Activated CD4-positive, alpha-beta memory T cell treated with anti-CD3 and anti-CD28 coated beads for 36 hours (primary cell): ENCODE measurements at regions not wholly inside any gene's neighbourhood (a gene's known extent, or its start where the extent isn't known, plus 50 kb on each side); places are given as distances from the start of the nearest gene placed in this dataset.
"Not testable (repeated sequence)": the region's sequence is repeated elsewhere in the genome, so short reads cannot be mapped to it uniquely, and the experiment has no call there.

Source experiments
- CTCF ChIA-PET: fragments of 350-600 bp; sonication (Branson Sonifier 250); formaldehyde crosslinking; loops from one replicate; lab custom pipeline; 2021; ENCODE audit warnings: antibody characterized with exemption, inconsistent platforms; lab: Charles Lee
- POLR2A ChIA-PET: fragments of 350-600 bp; sonication (Branson Sonifier 250); formaldehyde crosslinking; loops from one replicate; lab custom pipeline; 2021; ENCODE audit warnings: antibody characterized with exemption; lab: Charles Lee
- DNase-seq: peaks from one replicate; pipeline ENCODE4 v3.0.0-alpha.2; 2020
- H3K27ac Mint-ChIP-seq: one replicate; pipeline ENCODE4 v1.8.0; 2021; ENCODE audit warnings: mixed read lengths
- H3K27me3 Mint-ChIP-seq: one replicate; pipeline ENCODE4 v1.8.0; 2021; ENCODE audit warnings: mixed read lengths
- H3K36me3 Mint-ChIP-seq: one replicate; pipeline ENCODE4 v1.8.0; 2021; ENCODE audit warnings: mixed read lengths
- H3K4me1 Mint-ChIP-seq: one replicate; pipeline ENCODE4 v1.8.0; 2021; ENCODE audit warnings: low read depth, mixed read lengths
- H3K4me3 Mint-ChIP-seq: one replicate; pipeline ENCODE4 v1.8.0; 2021; ENCODE audit warnings: mild to moderate bottlenecking, mixed read lengths
- H3K9me3 Mint-ChIP-seq: one replicate; pipeline ENCODE4 v1.8.0; 2021; ENCODE audit warnings: mixed read lengths
- intact Hi-C: fragments of 100-400 bp; cut with micrococcal nuclease; formaldehyde crosslinking; loops from one replicate; pipeline ENCODE4 v1.15.1; 2023

DNA sequence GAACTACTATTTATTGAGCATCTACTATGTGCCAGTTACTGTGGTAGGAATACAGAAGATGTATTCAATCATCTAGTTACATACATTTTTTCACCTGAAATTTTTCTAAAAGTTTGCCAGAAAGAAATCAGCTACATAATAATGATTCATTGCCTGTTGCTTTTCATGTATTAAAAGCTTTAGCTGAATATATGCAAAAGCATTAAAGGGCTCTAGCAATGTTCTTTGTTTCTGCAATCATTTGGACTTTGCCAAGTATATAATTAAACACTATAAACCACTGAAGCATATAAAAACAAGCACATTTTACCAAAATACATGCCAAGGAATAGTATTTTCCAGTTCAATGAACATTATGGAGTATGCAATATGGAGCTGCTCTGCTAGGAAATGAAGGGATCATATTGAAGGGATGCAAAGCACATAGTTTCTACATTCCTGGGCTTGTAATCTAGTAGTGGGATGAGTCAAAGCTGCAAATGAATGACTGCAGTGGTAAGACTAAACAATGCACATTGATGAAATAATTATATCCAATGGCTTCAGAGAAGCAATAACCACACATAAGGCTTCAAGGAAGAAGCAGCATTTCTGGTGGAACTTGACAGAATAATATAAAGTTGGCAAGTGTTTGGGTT lies 87.7 kb downstream of the FOXD4L6 start:
- H3K27me3 Mint-ChIP-seq, H3K4me3 Mint-ChIP-seq, POLR2A ChIA-PET, intact Hi-C loops, H3K27ac Mint-ChIP-seq, CTCF ChIA-PET, H3K9me3 Mint-ChIP-seq, DNase-seq, H3K4me1 Mint-ChIP-seq, H3K36me3 Mint-ChIP-seq: not testable (repeated sequence)

- CTCF ChIA-PET, H3K36me3 Mint-ChIP-seq, POLR2A ChIA-PET, H3K4me3 Mint-ChIP-seq, H3K9me3 Mint-ChIP-seq, intact Hi-C loops, H3K27me3 Mint-ChIP-seq, H3K4me1 Mint-ChIP-seq, DNase-seq, H3K27ac Mint-ChIP-seq: not testable (repeated sequence)
Observed at GRCh38 chr9:41035276-41035675, 93.2 kb downstream of the FOXD4L6 start.

GRCh38 chr9:41034699-41035197 lies 93.7 kb downstream of the FOXD4L6 start:
- H3K9me3 Mint-ChIP-seq, CTCF ChIA-PET, DNase-seq, POLR2A ChIA-PET, H3K4me3 Mint-ChIP-seq, H3K4me1 Mint-ChIP-seq, H3K27ac Mint-ChIP-seq, H3K36me3 Mint-ChIP-seq, H3K27me3 Mint-ChIP-seq, intact Hi-C loops: not testable (repeated sequence)

DNA sequence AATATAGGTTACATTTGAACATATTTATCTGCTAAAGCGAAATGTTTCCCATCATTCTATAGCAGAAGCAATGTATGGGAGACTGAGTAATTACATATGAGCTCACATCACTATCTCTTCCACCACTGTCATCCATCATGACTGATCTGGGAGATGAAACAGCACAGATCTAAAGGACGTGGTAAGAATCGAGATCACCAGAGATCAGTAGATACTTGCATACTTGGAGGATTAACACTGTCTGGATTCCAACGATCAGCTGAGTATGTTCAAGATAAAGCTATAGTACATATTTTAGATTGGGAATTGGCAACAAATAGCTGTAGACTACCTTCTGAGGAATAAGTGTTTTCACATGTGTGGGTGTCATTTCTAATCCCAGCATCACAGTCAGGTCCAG lies 94.6 kb downstream of the FOXD4L6 start:
- POLR2A ChIA-PET, DNase-seq, H3K4me3 Mint-ChIP-seq, H3K27me3 Mint-ChIP-seq, H3K9me3 Mint-ChIP-seq, intact Hi-C loops, H3K36me3 Mint-ChIP-seq, H3K27ac Mint-ChIP-seq, CTCF ChIA-PET, H3K4me1 Mint-ChIP-seq: not testable (repeated sequence)

DNA sequence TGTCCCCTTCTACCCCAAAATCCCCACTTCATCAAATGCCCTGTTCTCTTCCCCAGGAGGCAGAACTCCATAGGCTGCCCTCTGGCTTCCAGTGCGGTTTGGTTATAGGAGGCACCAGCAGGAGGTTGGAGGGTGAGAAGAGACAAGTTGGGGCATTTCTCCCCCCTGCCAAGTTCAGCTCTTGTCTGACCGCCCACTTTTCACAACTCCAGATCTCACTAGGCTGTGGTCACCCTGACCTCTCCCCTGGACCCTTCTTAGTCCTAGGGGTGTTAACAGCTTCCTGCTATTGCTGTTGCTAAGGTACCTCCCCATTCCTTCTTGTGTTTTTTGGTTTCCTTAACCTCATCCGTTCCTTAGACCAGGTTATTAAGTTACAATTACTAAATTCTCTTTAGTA lies 95.1 kb downstream of the FOXD4L6 start:
- H3K36me3 Mint-ChIP-seq, H3K27ac Mint-ChIP-seq, H3K9me3 Mint-ChIP-seq, intact Hi-C loops, CTCF ChIA-PET, POLR2A ChIA-PET, H3K27me3 Mint-ChIP-seq, DNase-seq, H3K4me1 Mint-ChIP-seq, H3K4me3 Mint-ChIP-seq: not testable (repeated sequence)

DNA sequence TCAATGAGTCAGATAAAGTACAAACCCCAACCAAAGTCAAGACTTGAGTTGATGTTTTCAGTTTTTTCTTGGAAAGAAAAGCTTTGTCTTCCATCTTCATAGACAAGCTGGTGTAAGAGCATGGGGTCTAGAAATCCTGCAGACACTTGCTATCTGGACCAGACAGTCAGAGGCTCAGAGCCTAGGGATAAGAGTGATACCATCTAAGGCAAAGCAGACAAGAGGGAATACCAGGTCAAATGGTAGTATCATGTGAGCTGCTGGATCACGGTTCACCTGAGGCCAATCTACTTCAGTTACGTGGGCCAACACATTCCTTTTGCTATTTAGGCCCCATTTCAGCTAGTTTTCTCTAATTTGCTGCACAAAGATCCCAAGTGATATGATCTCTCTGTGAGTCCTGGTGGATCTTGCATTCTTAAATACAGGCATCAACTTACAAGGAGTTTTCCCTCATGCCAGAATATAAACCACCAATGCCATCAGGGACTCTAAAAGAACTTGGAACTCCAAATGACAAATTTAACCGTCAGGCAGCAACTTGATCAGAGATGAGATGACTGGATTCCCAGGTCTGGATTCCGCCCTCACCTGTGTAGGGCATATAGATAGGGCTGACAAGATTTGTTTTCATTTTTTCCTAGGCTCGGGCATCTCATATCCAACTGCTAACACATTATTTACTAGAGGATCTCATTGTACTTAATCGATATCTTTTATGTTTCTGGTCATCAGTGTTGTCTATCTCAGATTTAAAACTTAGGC lies 101.4 kb downstream of the FOXD4L6 start:
- H3K27me3 Mint-ChIP-seq, H3K36me3 Mint-ChIP-seq, POLR2A ChIA-PET, CTCF ChIA-PET, intact Hi-C loops, H3K4me3 Mint-ChIP-seq, H3K27ac Mint-ChIP-seq, DNase-seq, H3K9me3 Mint-ChIP-seq, H3K4me1 Mint-ChIP-seq: not testable (repeated sequence)

- POLR2A ChIA-PET, H3K27ac Mint-ChIP-seq, H3K4me3 Mint-ChIP-seq, H3K27me3 Mint-ChIP-seq, H3K4me1 Mint-ChIP-seq, DNase-seq, intact Hi-C loops, CTCF ChIA-PET, H3K9me3 Mint-ChIP-seq: not testable (repeated sequence)
- peaks cover 18% of the 10 kb centered on the region for H3K36me3 Mint-ChIP-seq
Observed at GRCh38 chr9:41022365-41022764, 106.1 kb downstream of the FOXD4L6 start.

DNA sequence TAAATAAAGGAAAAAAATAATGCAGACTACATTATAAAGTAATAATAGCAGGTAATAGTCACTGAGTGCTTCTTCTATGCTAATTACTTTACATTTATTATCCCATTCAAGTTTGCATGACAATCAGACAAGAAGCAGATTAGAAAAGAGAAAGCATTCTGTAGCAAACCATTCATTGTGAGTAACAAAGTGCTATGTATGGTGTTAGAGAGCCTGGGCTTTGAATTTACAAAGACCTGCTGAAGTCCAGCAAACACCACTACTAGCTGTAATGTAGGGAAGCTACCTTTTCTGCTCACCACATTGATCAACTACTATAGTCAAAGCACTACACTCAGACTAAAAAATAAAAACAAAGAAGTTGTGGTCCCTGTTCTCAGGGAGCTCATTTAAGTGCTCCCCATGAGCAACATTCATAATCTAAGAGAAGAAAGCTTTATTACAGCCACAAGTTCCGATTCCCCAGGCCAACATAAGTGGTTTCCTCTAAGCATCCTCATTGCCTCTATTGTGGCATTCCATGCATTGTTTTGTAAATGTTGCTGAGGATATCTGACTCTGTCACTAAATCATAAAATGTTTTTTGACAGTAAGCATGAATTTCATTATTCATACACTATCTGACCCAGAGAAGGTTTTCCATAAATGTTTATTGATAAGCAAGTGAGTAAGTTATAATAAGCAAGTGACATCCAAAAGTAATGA lies 108.5 kb downstream of the FOXD4L6 start:
- H3K4me1 Mint-ChIP-seq, H3K27me3 Mint-ChIP-seq, DNase-seq, POLR2A ChIA-PET, H3K27ac Mint-ChIP-seq, H3K9me3 Mint-ChIP-seq, CTCF ChIA-PET, intact Hi-C loops, H3K4me3 Mint-ChIP-seq: not testable (repeated sequence)
- peaks cover 21% of the 10 kb centered on the region for H3K36me3 Mint-ChIP-seq

DNA sequence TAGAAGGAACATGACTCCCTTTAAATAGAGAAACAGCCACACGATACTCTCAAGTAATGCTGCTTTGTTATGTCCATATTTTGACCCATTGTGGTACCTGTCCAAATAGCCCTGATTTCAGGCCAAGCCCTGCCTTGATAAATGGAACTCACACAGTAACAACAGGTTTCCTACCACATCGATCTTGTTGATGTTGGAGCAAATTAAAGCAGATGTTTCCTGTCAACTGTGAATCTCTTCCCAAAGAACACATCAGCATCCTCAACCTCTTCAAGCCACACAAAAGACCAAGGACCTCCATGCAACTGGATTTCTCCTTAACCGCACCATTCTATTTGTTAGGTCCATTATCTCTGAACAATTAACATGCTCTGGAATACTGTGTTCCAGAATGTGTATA lies 109.5 kb downstream of the FOXD4L6 start:
- intact Hi-C loops, H3K27ac Mint-ChIP-seq, CTCF ChIA-PET, POLR2A ChIA-PET, H3K27me3 Mint-ChIP-seq, DNase-seq, H3K4me1 Mint-ChIP-seq, H3K4me3 Mint-ChIP-seq, H3K9me3 Mint-ChIP-seq: not testable (repeated sequence)
- peaks cover 26% of the 10 kb centered on the region for H3K36me3 Mint-ChIP-seq

DNA sequence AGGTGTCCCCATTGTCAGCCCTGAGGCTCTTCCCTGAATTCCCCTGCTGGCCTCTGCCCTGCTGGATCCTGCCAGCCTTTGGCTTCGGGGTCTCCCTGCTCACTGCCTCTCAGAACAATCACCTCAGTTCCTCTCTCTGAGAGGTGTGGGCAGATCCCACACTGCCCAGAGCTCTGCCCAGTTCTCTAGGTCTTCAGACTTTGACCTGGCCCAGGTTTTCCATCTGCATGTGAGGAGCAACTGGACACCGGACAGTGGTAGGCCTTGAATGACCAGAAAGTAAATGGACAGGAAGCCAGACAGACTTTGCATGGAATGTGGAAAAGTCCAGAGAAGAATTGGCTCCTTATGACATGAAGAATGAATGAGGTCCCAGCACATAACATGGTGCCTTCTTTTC lies 111.8 kb downstream of the FOXD4L6 start:
- H3K9me3 Mint-ChIP-seq, H3K4me3 Mint-ChIP-seq, CTCF ChIA-PET, H3K4me1 Mint-ChIP-seq, H3K27me3 Mint-ChIP-seq, H3K27ac Mint-ChIP-seq, DNase-seq, POLR2A ChIA-PET, intact Hi-C loops: not testable (repeated sequence)
- H3K36me3 Mint-ChIP-seq: peaks cover 29% of the 10 kb centered on the region

GRCh38 chr9:40999952-41000700 lies 128.4 kb downstream of the FOXD4L6 start:
- H3K27me3 Mint-ChIP-seq, POLR2A ChIA-PET, DNase-seq, H3K4me3 Mint-ChIP-seq, H3K9me3 Mint-ChIP-seq, H3K27ac Mint-ChIP-seq, intact Hi-C loops, CTCF ChIA-PET: not testable (repeated sequence)
- Mint-ChIP-seq H3K4me1 (peaks cover 34% of the 10 kb centered on the region), H3K36me3 (peaks cover 37% of the 10 kb centered on the region)

DNA sequence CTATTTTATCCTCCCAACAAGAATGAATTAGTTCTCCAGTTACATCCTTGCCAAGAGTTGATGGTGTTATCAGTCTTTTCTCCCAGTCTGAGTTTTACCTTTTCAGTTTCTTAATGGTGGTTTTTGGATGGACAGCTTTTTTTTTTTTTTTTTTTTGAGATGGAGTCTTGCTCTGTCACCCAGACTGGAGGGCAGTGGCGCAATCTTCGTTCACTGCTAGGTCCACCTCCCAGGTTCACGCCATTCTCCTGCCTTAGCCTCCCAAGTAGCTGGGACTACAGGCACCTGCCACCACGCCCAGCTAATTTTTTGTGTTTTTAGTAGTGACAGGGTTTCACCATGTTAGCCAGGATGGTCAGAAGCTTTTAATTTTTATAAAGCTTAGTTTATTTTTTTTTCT lies 133.0 kb downstream of the FOXD4L6 start:
- peaks cover 40% of the 10 kb centered on the region for H3K36me3 Mint-ChIP-seq

More for the DNA sequence above, 133.0 kb downstream of the FOXD4L6 start:
- POLR2A ChIA-PET, H3K27me3 Mint-ChIP-seq, CTCF ChIA-PET, H3K9me3 Mint-ChIP-seq, H3K4me3 Mint-ChIP-seq, DNase-seq, H3K27ac Mint-ChIP-seq, intact Hi-C loops: not testable (repeated sequence)
- H3K4me1 Mint-ChIP-seq: peaks cover 46% of the 10 kb centered on the region
